Calu3 (cell line): ENCODE measurements at regions not wholly inside any gene's neighbourhood (a gene's known extent, or its start where the extent isn't known, plus 50 kb on each side); places are given as distances from the start of the nearest gene placed in this dataset.

Experiments used
- BruUV-seq: library from RNA; stranded (reverse); fragments of 400-500 nt; replicated peaks from 2 replicates; lab custom pipeline; 2021; lab: Mats Ljungman, UMichigan
- CTCF ChIA-PET: fragments of 300-600 bp; sonication (Branson Sonifier 250); formaldehyde crosslinking; loops from one replicate; lab custom pipeline; 2022; ENCODE audit warnings: antibody characterized with exemption; lab: Charles Lee
- DNase-seq: peaks from one replicate; pipeline ENCODE4 v3.0.0; 2022
- H3K27ac Mint-ChIP-seq: one replicate; pipeline ENCODE4 v1.8.0; 2022; ENCODE audit warnings: mixed read lengths; ENCODE audit not compliant: unreplicated experiment
- H3K27me3 Mint-ChIP-seq: one replicate; pipeline ENCODE4 v1.8.0; 2022; ENCODE audit warnings: mixed read lengths; ENCODE audit not compliant: unreplicated experiment
- H3K36me3 Mint-ChIP-seq: one replicate; pipeline ENCODE4 v1.8.0; 2022; ENCODE audit warnings: mild to moderate bottlenecking, moderate library complexity, mixed read lengths; ENCODE audit not compliant: insufficient read depth, unreplicated experiment
- H3K4me1 Mint-ChIP-seq: one replicate; pipeline ENCODE4 v1.8.0; 2022; ENCODE audit warnings: mild to moderate bottlenecking, low read depth, mixed read lengths; ENCODE audit not compliant: unreplicated experiment
- H3K4me3 Mint-ChIP-seq: one replicate; pipeline ENCODE4 v1.8.0; 2022; ENCODE audit warnings: mild to moderate bottlenecking, low read depth, moderate library complexity, mixed read lengths; ENCODE audit not compliant: unreplicated experiment
- H3K9me3 Mint-ChIP-seq: one replicate; pipeline ENCODE4 v1.8.0; 2022; ENCODE audit warnings: low read depth, mixed read lengths; ENCODE audit not compliant: unreplicated experiment
- intact Hi-C: fragments of 100-400 bp; cut with micrococcal nuclease; formaldehyde crosslinking; loops from one replicate; pipeline ENCODE4 v1.10.0; 2022; ENCODE audit not compliant: unreplicated experiment
- TF ChIP-seq, protein P1 (sequence below): fragments of 200-600 bp; IDR thresholded peaks from one replicate; pipeline ENCODE4 v1.8.0; 2022; ENCODE audit warnings: antibody characterized with exemption; ENCODE audit not compliant: unreplicated experiment

- H3K4me1 Mint-ChIP-seq = no peaks in the 10 kb centered on the region
- intact Hi-C loops = no loop called here
- H3K27ac Mint-ChIP-seq = no peak overlapping the region
- no TSS peak for BruUV-seq
- no peak for DNase-seq
- TF ChIP-seq, protein P1, sequence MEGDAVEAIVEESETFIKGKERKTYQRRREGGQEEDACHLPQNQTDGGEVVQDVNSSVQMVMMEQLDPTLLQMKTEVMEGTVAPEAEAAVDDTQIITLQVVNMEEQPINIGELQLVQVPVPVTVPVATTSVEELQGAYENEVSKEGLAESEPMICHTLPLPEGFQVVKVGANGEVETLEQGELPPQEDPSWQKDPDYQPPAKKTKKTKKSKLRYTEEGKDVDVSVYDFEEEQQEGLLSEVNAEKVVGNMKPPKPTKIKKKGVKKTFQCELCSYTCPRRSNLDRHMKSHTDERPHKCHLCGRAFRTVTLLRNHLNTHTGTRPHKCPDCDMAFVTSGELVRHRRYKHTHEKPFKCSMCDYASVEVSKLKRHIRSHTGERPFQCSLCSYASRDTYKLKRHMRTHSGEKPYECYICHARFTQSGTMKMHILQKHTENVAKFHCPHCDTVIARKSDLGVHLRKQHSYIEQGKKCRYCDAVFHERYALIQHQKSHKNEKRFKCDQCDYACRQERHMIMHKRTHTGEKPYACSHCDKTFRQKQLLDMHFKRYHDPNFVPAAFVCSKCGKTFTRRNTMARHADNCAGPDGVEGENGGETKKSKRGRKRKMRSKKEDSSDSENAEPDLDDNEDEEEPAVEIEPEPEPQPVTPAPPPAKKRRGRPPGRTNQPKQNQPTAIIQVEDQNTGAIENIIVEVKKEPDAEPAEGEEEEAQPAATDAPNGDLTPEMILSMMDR = no peak
- H3K4me3 Mint-ChIP-seq = no peak overlapping the region
- CTCF ChIA-PET = no interaction called here
- no peaks in the 10 kb centered on the region for H3K27me3 Mint-ChIP-seq
- no peaks in the 10 kb centered on the region for H3K36me3 Mint-ChIP-seq
- H3K9me3 Mint-ChIP-seq = peaks cover 6% of the 10 kb centered on the region
Measured at GRCh38 chr6:92369309-92369708, 1050.0 kb downstream of the EPHA7 start.

- H3K36me3 Mint-ChIP-seq = no peaks in the 10 kb centered on the region
- no peak overlapping the region for H3K27ac Mint-ChIP-seq
- no peak overlapping the region for H3K4me3 Mint-ChIP-seq
- DNase-seq = no peak
- TF ChIP-seq, protein P1 = no peak
- intact Hi-C loops = no loop called here
- BruUV-seq = no TSS peak
- peaks cover 2% of the 10 kb centered on the region for H3K9me3 Mint-ChIP-seq
- H3K27me3 Mint-ChIP-seq = no peaks in the 10 kb centered on the region
- no peaks in the 10 kb centered on the region for H3K4me1 Mint-ChIP-seq
- CTCF ChIA-PET = no interaction called here
Measured at GRCh38 chr6:92364948-92365541, 1054.3 kb downstream of the EPHA7 start.

- DNase-seq = no peak
- Mint-ChIP-seq H3K4me1 (no peaks in the 10 kb centered on the region), H3K27ac (no peak overlapping the region), H3K4me3 (no peak overlapping the region), H3K9me3 (peaks cover 2% of the 10 kb centered on the region), H3K36me3 (no peaks in the 10 kb centered on the region), H3K27me3 (no peaks in the 10 kb centered on the region)
- TF ChIP-seq, protein P1 = no peak
- BruUV-seq = no TSS peak
- intact Hi-C loops = no loop called here
- CTCF ChIA-PET = no interaction called here
Measured at GRCh38 chr6:92363111-92363510, 1056.2 kb downstream of the EPHA7 start.

DNA sequence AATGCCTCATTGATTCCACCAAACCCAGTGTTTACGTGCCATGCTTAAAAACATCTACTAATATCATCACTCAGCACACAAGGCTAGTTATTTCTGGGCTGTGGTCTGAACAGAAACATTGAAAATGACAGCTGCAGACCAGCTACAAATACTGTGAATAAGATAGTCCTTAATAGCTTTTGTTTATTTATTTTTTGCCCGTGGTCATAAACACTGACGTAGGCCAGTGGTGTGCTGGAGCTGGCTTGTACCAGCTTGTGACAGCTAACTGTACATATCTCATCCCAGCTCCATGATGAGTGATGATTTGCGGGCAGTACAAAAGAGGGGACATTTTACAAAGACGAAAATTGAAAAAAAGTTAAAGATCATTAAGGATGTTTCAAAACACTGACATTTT, 1057.0 kb downstream of the EPHA7 start:
- Mint-ChIP-seq H3K27me3 (no peaks in the 10 kb centered on the region), H3K27ac (no peak overlapping the region), H3K4me3 (no peak overlapping the region), H3K9me3 (peaks cover 2% of the 10 kb centered on the region), H3K36me3 (no peaks in the 10 kb centered on the region), H3K4me1 (no peaks in the 10 kb centered on the region)
- no TSS peak for BruUV-seq
- intact Hi-C loops = no loop called here
- TF ChIP-seq, protein P1 = no peak
- CTCF ChIA-PET = no interaction called here
- no peak for DNase-seq
